A549 (cell line): ENCODE measurements at regions not wholly inside any gene's neighbourhood (a gene's known extent, or its start where the extent isn't known, plus 50 kb on each side); places are given as distances from the start of the nearest gene placed in this dataset.

Experiments used
- ATAC-seq, 2 experiments: fragments of 200-7000 bp in 1 of 2; fragments of >200 bp in 1 of 2; cut with Nextera tagmentation in 1 of 2; cut with Tn5 transposase in 1 of 2; 3 replicates each; pipeline versions ENCODE4 v1.8.0 to v1.9.1; 2018 to 2020; ENCODE audit warnings: mild to moderate bottlenecking in 1 of 2, moderate library complexity in 1 of 2
- CTCF ChIA-PET: fragments of 300-600 bp; sonication (Branson Sonifier 250); formaldehyde crosslinking; extraction: SDS; loops from one replicate; lab custom pipeline; 2021; ENCODE audit warnings: antibody characterized with exemption, inconsistent platforms; lab: Yijun Ruan, JAX
- POLR2A ChIA-PET: fragments of 350-600 bp; formaldehyde crosslinking; extraction: SDS; loops from one replicate; lab custom pipeline; 2021; ENCODE audit warnings: antibody characterized with exemption, inconsistent platforms; lab: Yijun Ruan, JAX
- DNase-seq, 2 experiments: peaks; one replicate each; pipeline versions ENCODE4 v3.0.0 to v3.0.0-alpha.2; 2011 to 2016; ENCODE audit warnings: low read depth in 1 of 2, low spot score in 1 of 2
- FAIRE-seq: peaks from 2 replicates; lab custom pipeline; 2011; peaks lifted over from hg19 to GRCh38; lab: Jason Lieb, UNC
- H3K27ac ChIP-seq, 2 experiments: fragments of >200 bp; sonication (Bioruptor Twin); formaldehyde crosslinking; 3 replicates each; pipeline ENCODE4 v1.5.1; 2016 to 2017
- H3K4me1 ChIP-seq: fragments of >200 bp; sonication (Bioruptor Twin); formaldehyde crosslinking; 3 replicates; pipeline ENCODE4 v1.6.1; 2016
- H3K4me2 ChIP-seq: fragments of >200 bp; sonication (Bioruptor Twin); formaldehyde crosslinking; 3 replicates; pipeline ENCODE4 v1.6.1; 2016
- H3K4me3 ChIP-seq: fragments of >200 bp; sonication (Bioruptor Twin); formaldehyde crosslinking; 3 replicates; pipeline ENCODE4 v1.5.1; 2016
- H3K9me3 ChIP-seq: fragments of >200 bp; sonication (Bioruptor Twin); formaldehyde crosslinking; 3 replicates; pipeline ENCODE4 v1.6.1; 2016
- CEBPB ChIP-seq, 2 experiments: fragments of >200 bp in 1 of 2; sonication (Bioruptor Twin) in 1 of 2; formaldehyde crosslinking in 1 of 2; IDR thresholded peaks; 2 replicates each; pipeline ENCODE4 v1.6.1; 2012 to 2016
- CHD2 ChIP-seq: fragments of 150-350 bp; IDR thresholded peaks from 2 replicates; pipeline ENCODE4 v1.6.1; 2014; ENCODE audit warnings: low read length; ENCODE audit not compliant: partially characterized antibody
- CHD4 ChIP-seq: fragments of 200-600 bp; sonication (generic); IDR thresholded peaks from 2 replicates; pipeline ENCODE4 v1.6.1; 2016; ENCODE audit warnings: antibody characterized with exemption, mild to moderate bottlenecking, borderline replicate concordance
- EP300 ChIP-seq, 2 experiments: fragments of >200 bp; sonication (Bioruptor Twin); formaldehyde crosslinking; IDR thresholded peaks; 2 replicates in 1 of 2; 3 replicates in 1 of 2; pipeline ENCODE4 v1.6.1; 2016 to 2017
- GATA3 ChIP-seq: IDR thresholded peaks from 2 replicates; pipeline ENCODE4 v1.6.1; 2012; ENCODE audit warnings: borderline replicate concordance
- HDAC2 ChIP-seq: fragments of 200-600 bp; sonication (generic); IDR thresholded peaks from 2 replicates; pipeline ENCODE4 v1.6.1; 2016
- HMGXB4 ChIP-seq: fragments of 250-450 bp; sonication (Bioruptor Pico); IDR thresholded peaks from 2 replicates; pipeline ENCODE4 v1.5.0; 2021; ENCODE audit warnings: mild to moderate bottlenecking, moderate library complexity, borderline replicate concordance
- KDM5A ChIP-seq: fragments of 200-600 bp; sonication (generic); IDR thresholded peaks from 2 replicates; pipeline ENCODE4 v1.6.1; 2016; ENCODE audit warnings: antibody characterized with exemption, mild to moderate bottlenecking
- MYC ChIP-seq: IDR thresholded peaks from 2 replicates; pipeline ENCODE4 v1.6.1; 2012; ENCODE audit warnings: mild to moderate bottlenecking, inconsistent platforms, low read length, improper control_type of control experiment, borderline replicate concordance
- NPAS2 ChIP-seq: fragments of 250-450 bp; sonication (Bioruptor Pico); IDR thresholded peaks from 2 replicates; pipeline ENCODE4 v1.8.0; 2022; ENCODE audit warnings: mild to moderate bottlenecking, moderate library complexity, borderline replicate concordance
- PBX3 ChIP-seq: IDR thresholded peaks from 2 replicates; pipeline ENCODE4 v1.6.1; 2012
- PHF8 ChIP-seq: fragments of 200-600 bp; sonication (generic); IDR thresholded peaks from 2 replicates; pipeline ENCODE4 v1.6.1; 2016; ENCODE audit warnings: low read depth, mild to moderate bottlenecking, antibody characterized with exemption, moderate library complexity, borderline replicate concordance
- POLR2AphosphoS2 ChIP-seq: conservative IDR thresholded peaks from 2 replicates; pipeline ENCODE4 v1.6.1; 2012; ENCODE audit warnings: low read length, improper control_type of control experiment, inconsistent platforms
- RAD21 ChIP-seq, 2 experiments: fragments of >200 bp in 1 of 2; sonication (Bioruptor Twin) in 1 of 2; formaldehyde crosslinking in 1 of 2; IDR thresholded peaks in 1 of 2; conservative IDR thresholded peaks in 1 of 2; 2 replicates in 1 of 2; 3 replicates in 1 of 2; pipeline ENCODE4 v1.6.1; 2012 to 2018; ENCODE audit warnings: inconsistent platforms in 1 of 2
- RARB ChIP-seq: fragments of 250-450 bp; sonication (Bioruptor Pico); IDR thresholded peaks from 2 replicates; pipeline ENCODE4 v1.8.0; 2021; ENCODE audit warnings: mild to moderate bottlenecking, moderate library complexity
- RNF2 ChIP-seq: fragments of 200-600 bp; sonication (generic); IDR thresholded peaks from 2 replicates; pipeline ENCODE4 v1.6.1; 2016; ENCODE audit warnings: low read depth, mild to moderate bottlenecking, antibody characterized with exemption, moderate library complexity, borderline replicate concordance
- SMC3 ChIP-seq: fragments of >200 bp; sonication (Bioruptor Twin); formaldehyde crosslinking; IDR thresholded peaks from 3 replicates; pipeline ENCODE4 v1.6.1; 2018; ENCODE audit warnings: inconsistent platforms
- TP53 ChIP-seq: fragments of 250-450 bp; sonication (Bioruptor Pico); IDR thresholded peaks from 2 replicates; pipeline ENCODE4 v1.5.0; 2021; ENCODE audit warnings: mild to moderate bottlenecking, moderate library complexity
- ZFP36 ChIP-seq: fragments of 450-650 bp; IDR thresholded peaks from 2 replicates; pipeline ENCODE4 v1.6.1; 2014; ENCODE audit warnings: borderline replicate concordance; ENCODE audit not compliant: partially characterized antibody
- ZNF302 ChIP-seq: fragments of 250-450 bp; sonication (Bioruptor Pico); IDR thresholded peaks from 2 replicates; pipeline ENCODE4 v1.9.0; 2021; ENCODE audit warnings: inconsistent platforms, mild to moderate bottlenecking, moderate library complexity
- WGBS: methylation state at CpG from one replicate; pipeline ENCODE4 v1.1.6; 2017; ENCODE audit errors: missing lambda C conversion rate; 5-methylcytosine and 5-hydroxymethylcytosine counted together
- TF ChIP-seq, protein P1 (sequence below): fragments of >200 bp; sonication (Bioruptor Twin); formaldehyde crosslinking; IDR thresholded peaks from 2 replicates; pipeline ENCODE4 v1.6.1; 2016

GRCh38 chr20:40963505-40963845 lies 65.1 kb upstream of the TOP1 start (continued):
- no peak for TF ChIP-seq PBX3
- TF ChIP-seq POLR2AphosphoS2: no peak
- TF ChIP-seq HDAC2: no peak
- no peak for TF ChIP-seq TP53
- no peak for TF ChIP-seq CHD4

DNA sequence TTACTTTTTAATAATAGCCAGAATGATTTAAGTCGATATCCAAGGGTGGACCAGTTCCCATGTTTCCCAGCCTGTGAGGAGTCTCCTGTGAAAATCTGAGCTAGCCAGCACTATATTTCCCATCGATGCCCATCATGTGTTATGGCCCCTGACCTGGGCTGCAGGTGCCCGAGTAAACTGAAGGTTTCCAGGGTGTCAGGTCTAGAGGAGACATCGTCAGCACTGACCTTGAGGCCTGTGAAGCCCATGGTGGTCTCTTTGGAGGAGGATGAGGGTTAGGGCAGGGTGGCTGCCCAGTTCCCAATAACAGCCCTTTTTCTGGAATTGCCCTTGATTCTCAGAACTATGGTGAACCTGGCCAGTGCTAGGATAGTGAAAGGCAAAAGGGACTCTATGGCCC lies 63.0 kb upstream of the TOP1 start:
- no peak for FAIRE-seq
- ChIA-PET CTCF (interaction anchor here (0.6 to 10.4 kb wide), 16 partner anchors 13 to 1915 kb away, joined by 3 to 191 read pairs (median 4); partner anchors contain the start of gene LPIN3), POLR2A (no interaction called here)
- Histone ChIP-seq H3K9me3 (no peaks in the 10 kb centered on the region), H3K4me2 (no peak overlapping the region), H3K27ac (no peak overlapping the region), H3K4me1 (no peaks in the 10 kb centered on the region), H3K4me3 (no peak overlapping the region)
- 33% methylated on average over 4 of the region's 4 CpGs for WGBS
- ATAC-seq: no peak
- DNase-seq: no peak
- no peak for TF ChIP-seq RAD21 (conservative IDR thresholded peaks at IDR 0.05 in 1 of 2, IDR thresholded peaks at IDR 0.05 in 1 of 2)
- no peak for TF ChIP-seq PHF8
- no peak for TF ChIP-seq TP53

DNA sequence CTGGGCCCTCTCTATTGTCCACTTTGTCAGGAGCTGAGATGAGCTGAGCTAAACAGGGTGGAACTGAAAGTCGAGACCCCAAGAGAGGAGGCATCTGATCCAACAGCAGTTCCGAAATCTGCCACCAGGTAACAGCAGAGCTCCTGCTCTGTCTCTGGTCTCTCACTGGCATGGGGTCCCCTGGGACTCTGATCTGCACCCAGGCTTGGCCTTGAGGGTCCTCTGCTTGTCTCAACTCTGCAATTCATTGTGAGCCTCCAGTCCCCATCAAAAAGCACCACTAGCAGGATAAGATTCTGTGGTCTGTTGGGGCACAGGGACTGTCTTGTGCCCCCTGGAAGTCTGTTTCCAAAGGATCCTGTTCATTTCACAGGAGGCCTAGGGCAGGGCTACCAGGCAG lies 62.5 kb upstream of the TOP1 start:
- DNase-seq: no peak
- POLR2A ChIA-PET: no interaction called here

GRCh38 chr20:40966516-40967185 lies 62.0 kb upstream of the TOP1 start:
- POLR2A ChIA-PET: no interaction called here
- H3K4me3 ChIP-seq: no peak overlapping the region
- no peaks in the 10 kb centered on the region for H3K9me3 ChIP-seq
- DNase-seq (no peak), ATAC-seq (no peak), FAIRE-seq (no peak)
- no peak for TF ChIP-seq GATA3
- no peak for TF ChIP-seq RARB (CRISPR knock-in tag)
- TF ChIP-seq SMC3: no peak
- TF ChIP-seq KDM5A: no peak
- no peak for TF ChIP-seq ZNF302 (CRISPR knock-in tag)
- TF ChIP-seq EP300 (IDR thresholded peaks at IDR 0.05): no peak
- TF ChIP-seq HMGXB4 (CRISPR knock-in tag): no peak
- TF ChIP-seq ZFP36: no peak
- TF ChIP-seq PHF8: no peak
- TF ChIP-seq POLR2AphosphoS2: no peak
- no peak for TF ChIP-seq MYC
- no peak for TF ChIP-seq NPAS2
- CTCF ChIA-PET: interaction anchor here (0.6 to 10.4 kb wide), 13 partner anchors 14 to 1854 kb away, joined by 3 to 191 read pairs (median 5); partner anchors contain the start of gene LPIN3
- H3K4me1 ChIP-seq: no peaks in the 10 kb centered on the region
- no peak overlapping the region for H3K27ac ChIP-seq
- H3K4me2 ChIP-seq: no peak overlapping the region
- WGBS: 75% methylated on average over 9 of the region's 9 CpGs

More for the DNA sequence above, 62.5 kb upstream of the TOP1 start:
- Histone ChIP-seq H3K4me1 (no peaks in the 10 kb centered on the region), H3K27ac (no peak overlapping the region), H3K4me2 (no peak overlapping the region), H3K9me3 (no peaks in the 10 kb centered on the region)
- CTCF ChIA-PET: interaction anchor here (0.6 to 10.4 kb wide), 14 partner anchors 13 to 1854 kb away, joined by 3 to 191 read pairs (median 4); partner anchors contain the start of gene LPIN3
- FAIRE-seq (no peak), ATAC-seq (peak in 1 of 2 experiments; percentile 28; a peak in 1 of 6 replicates)
- 29% methylated on average over 2 of the region's 2 CpGs for WGBS
- TF ChIP-seq, protein P1, sequence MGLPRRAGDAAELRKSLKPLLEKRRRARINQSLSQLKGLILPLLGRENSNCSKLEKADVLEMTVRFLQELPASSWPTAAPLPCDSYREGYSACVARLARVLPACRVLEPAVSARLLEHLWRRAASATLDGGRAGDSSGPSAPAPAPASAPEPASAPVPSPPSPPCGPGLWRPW: no peak
- TF ChIP-seq CEBPB (IDR thresholded peaks at IDR 0.05): no peak
- TF ChIP-seq CHD2: no peak
- no peak for TF ChIP-seq RNF2
- TF ChIP-seq EP300 (IDR thresholded peaks at IDR 0.05): no peak
- 0 out of 5 replicates have a peak, but pooled peaks of 1 of the 2 experiments have one; percentile 6 for TF ChIP-seq RAD21 (conservative IDR thresholded peaks at IDR 0.05 in 1 of 2, IDR thresholded peaks at IDR 0.05 in 1 of 2)
- TF ChIP-seq, all 56 proteins: peak for 1
- no peak overlapping the region for H3K4me3 ChIP-seq
